Upper lobe of left lung (tissue), 6 donors: ENCODE measurements at regions not wholly inside any gene's neighbourhood (a gene's known extent, or its start where the extent isn't known, plus 50 kb on each side); places are given as distances from the start of the nearest gene placed in this dataset.

Experiments
- ATAC-seq, 2 donors: fragments of 200-7000 bp; cut with Tn5 transposase; one replicate each; pipeline ENCODE4 v1.9.1; 2022; ENCODE audit warnings: mild to moderate bottlenecking in 2 of 2, moderate library complexity in 2 of 2; ENCODE audit not compliant: low FRiP score in 2 of 2
- DNase-seq, 2 donors: peaks; one replicate each; pipeline ENCODE4 v3.0.0-alpha.2; 2019 to 2020
- H3K27ac ChIP-seq, 4 donors: fragments of 200-600 bp; sonication (generic); one replicate each; pipeline ENCODE4 v1.5.1; 2016 to 2019
- H3K27me3 ChIP-seq, 4 donors: fragments of 200-600 bp; sonication (generic); one replicate each; pipeline ENCODE4 v1.5.1; 2017 to 2019
- H3K36me3 ChIP-seq, 4 donors: fragments of 200-600 bp; sonication (generic); one replicate each; pipeline ENCODE4 v1.5.1; 2016 to 2019
- H3K4me1 ChIP-seq, 4 donors: fragments of 200-600 bp; sonication (generic); one replicate each; pipeline ENCODE4 v1.5.1; 2018 to 2019
- H3K4me3 ChIP-seq, 4 donors: fragments of 200-600 bp; sonication (generic); one replicate each; pipeline ENCODE4 v1.5.1; 2017 to 2019; ENCODE audit warnings: mild to moderate bottlenecking in 2 of 4, moderate library complexity in 1 of 4
- H3K9me3 ChIP-seq, 4 donors: fragments of 200-600 bp; sonication (generic); one replicate each; pipeline ENCODE4 v1.5.1; 2018 to 2019
- EP300 ChIP-seq, 4 donors: sonication (generic); formaldehyde crosslinking; IDR thresholded peaks; one replicate each; pipeline ENCODE4 v1.5.1; 2017; ENCODE audit warnings: antibody characterized with exemption in 4 of 4, control low read depth in 2 of 4
- POLR2A ChIP-seq, 4 donors: fragments of 450-650 bp; IDR thresholded peaks; one replicate each; pipeline ENCODE4 v1.5.1; 2016 to 2017; ENCODE audit warnings: antibody characterized with exemption in 4 of 4, mild to moderate bottlenecking in 2 of 4
- POLR2AphosphoS5 ChIP-seq, 2 donors: sonication (generic); formaldehyde crosslinking; IDR thresholded peaks; one replicate each; pipeline ENCODE4 v1.5.1; 2017; ENCODE audit warnings: antibody characterized with exemption in 2 of 2
- WGBS, 2 donors: methylation state at CpG; one replicate each; pipeline ENCODE4 v1.1.5; 2017 to 2018; 5-methylcytosine and 5-hydroxymethylcytosine counted together
- TF ChIP-seq, protein P1 (sequence below), 6 experiments: fragments of 450-650 bp in 4 of 6; fragments of 200-600 bp in 2 of 6; sonication (generic) in 2 of 6; IDR thresholded peaks; one replicate each; pipeline ENCODE4 v1.5.1; 2016 to 2019; ENCODE audit warnings: antibody characterized with exemption in 6 of 6
- donor health status: DM: no; HTN: no; CAD: no; lungs with moderate emphysema.
- donor health status: DM: no; HTN: yes; CAD: no; lungs with severe emphysema.

- Histone ChIP-seq H3K9me3 (peaks cover 0 to 6% (median 0%) of the 10 kb centered on the region in 4 donors), H3K4me3 (no peak overlapping the region), H3K27me3 (no peaks in the 10 kb centered on the region), H3K27ac (no peak overlapping the region), H3K4me1 (no peaks in the 10 kb centered on the region), H3K36me3 (no peaks in the 10 kb centered on the region)
- DNase-seq (no peak), ATAC-seq (no peak)
- TF ChIP-seq, protein P1, sequence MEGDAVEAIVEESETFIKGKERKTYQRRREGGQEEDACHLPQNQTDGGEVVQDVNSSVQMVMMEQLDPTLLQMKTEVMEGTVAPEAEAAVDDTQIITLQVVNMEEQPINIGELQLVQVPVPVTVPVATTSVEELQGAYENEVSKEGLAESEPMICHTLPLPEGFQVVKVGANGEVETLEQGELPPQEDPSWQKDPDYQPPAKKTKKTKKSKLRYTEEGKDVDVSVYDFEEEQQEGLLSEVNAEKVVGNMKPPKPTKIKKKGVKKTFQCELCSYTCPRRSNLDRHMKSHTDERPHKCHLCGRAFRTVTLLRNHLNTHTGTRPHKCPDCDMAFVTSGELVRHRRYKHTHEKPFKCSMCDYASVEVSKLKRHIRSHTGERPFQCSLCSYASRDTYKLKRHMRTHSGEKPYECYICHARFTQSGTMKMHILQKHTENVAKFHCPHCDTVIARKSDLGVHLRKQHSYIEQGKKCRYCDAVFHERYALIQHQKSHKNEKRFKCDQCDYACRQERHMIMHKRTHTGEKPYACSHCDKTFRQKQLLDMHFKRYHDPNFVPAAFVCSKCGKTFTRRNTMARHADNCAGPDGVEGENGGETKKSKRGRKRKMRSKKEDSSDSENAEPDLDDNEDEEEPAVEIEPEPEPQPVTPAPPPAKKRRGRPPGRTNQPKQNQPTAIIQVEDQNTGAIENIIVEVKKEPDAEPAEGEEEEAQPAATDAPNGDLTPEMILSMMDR (IDR thresholded peaks at IDR 0.05), result no peak
- TF ChIP-seq POLR2AphosphoS5 (IDR thresholded peaks at IDR 0.05) (no peak), EP300 (IDR thresholded peaks at IDR 0.05) (no peak), POLR2A (IDR thresholded peaks at IDR 0.05) (no peak)
- WGBS, 2 donors, result 91% methylated on average over 10 of the region's 10 CpGs
These were observed 245.8 kb downstream of the PLA2G4A start for GRCh38 chr1:187074445-187075048.

- H3K4me1 ChIP-seq, result no peaks in the 10 kb centered on the region
- no peaks in the 10 kb centered on the region for H3K27me3 ChIP-seq
- no peaks in the 10 kb centered on the region for H3K36me3 ChIP-seq
- no peak overlapping the region for H3K27ac ChIP-seq
- no peak overlapping the region for H3K4me3 ChIP-seq
- H3K9me3 ChIP-seq, result peaks cover 0 to 6% (median 0%) of the 10 kb centered on the region in 4 donors
- DNase-seq (no peak), ATAC-seq (no peak)
- TF ChIP-seq, protein P1 (IDR thresholded peaks at IDR 0.05), result no peak
- TF ChIP-seq POLR2AphosphoS5 (IDR thresholded peaks at IDR 0.05) (no peak), POLR2A (IDR thresholded peaks at IDR 0.05) (no peak), EP300 (IDR thresholded peaks at IDR 0.05) (no peak)
- WGBS, 2 donors, result 81 to 86% methylated on average over 2 of the region's 2 CpGs
These were observed 248.2 kb downstream of the PLA2G4A start for GRCh38 chr1:187076922-187077321.

GRCh38 chr1:187078321-187078720, 249.6 kb downstream of the PLA2G4A start:
- DNase-seq, result no peak
- Histone ChIP-seq H3K36me3 (no peaks in the 10 kb centered on the region), H3K4me1 (no peaks in the 10 kb centered on the region), H3K27me3 (no peaks in the 10 kb centered on the region), H3K4me3 (no peak overlapping the region), H3K9me3 (peaks cover 0 to 6% (median 0%) of the 10 kb centered on the region in 4 donors), H3K27ac (no peak overlapping the region)
- ATAC-seq, result no peak
- 91% methylated on average over 3 of the region's 3 CpGs for WGBS, 2 donors
- TF ChIP-seq, protein P1 (IDR thresholded peaks at IDR 0.05), result no peak

DNA sequence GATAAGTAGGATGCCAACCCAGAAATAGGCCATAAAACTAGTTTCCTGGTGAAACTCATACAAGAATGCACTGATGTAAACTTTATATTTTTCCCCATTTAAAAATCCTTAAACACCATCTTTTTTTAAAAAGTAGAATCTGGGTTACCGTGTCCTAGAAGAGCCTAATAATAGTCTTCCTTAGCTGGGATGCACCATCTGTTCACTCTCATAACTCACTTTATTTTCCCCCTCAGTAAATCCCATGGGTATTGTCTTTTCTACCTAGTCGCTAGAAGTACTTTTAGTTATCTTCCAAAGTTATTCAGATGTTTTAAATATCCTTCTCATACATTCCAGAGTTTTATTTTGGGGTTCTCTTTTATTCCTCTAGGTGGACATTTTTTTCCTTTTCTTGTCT, 250.2 kb downstream of the PLA2G4A start:
- ATAC-seq, result no peak
- Histone ChIP-seq H3K4me1 (no peaks in the 10 kb centered on the region), H3K4me3 (no peak overlapping the region), H3K27me3 (no peaks in the 10 kb centered on the region), H3K9me3 (peaks cover 0 to 3% (median 0%) of the 10 kb centered on the region in 4 donors), H3K36me3 (no peaks in the 10 kb centered on the region), H3K27ac (no peak overlapping the region)
- no peak for TF ChIP-seq EP300 (IDR thresholded peaks at IDR 0.05)
- no peak for TF ChIP-seq POLR2AphosphoS5 (IDR thresholded peaks at IDR 0.05)
- TF ChIP-seq, protein P1 (IDR thresholded peaks at IDR 0.05), result no peak
- TF ChIP-seq POLR2A (IDR thresholded peaks at IDR 0.05), result no peak
- WGBS, 2 donors, result 59 to 64% methylated on average over 2 of the region's 2 CpGs
- no peak for DNase-seq

- 51 to 53% methylated on average over 6 of the region's 6 CpGs for WGBS, 2 donors
- DNase-seq (no peak), ATAC-seq (no peak)
- no peaks in the 10 kb centered on the region for H3K4me1 ChIP-seq
- TF ChIP-seq POLR2A (IDR thresholded peaks at IDR 0.05) (no peak), POLR2AphosphoS5 (IDR thresholded peaks at IDR 0.05) (no peak)
- no peaks in the 10 kb centered on the region for H3K27me3 ChIP-seq
- H3K4me3 ChIP-seq, result no peak overlapping the region
- no peaks in the 10 kb centered on the region for H3K9me3 ChIP-seq
- no peak overlapping the region for H3K27ac ChIP-seq
- H3K36me3 ChIP-seq, result no peaks in the 10 kb centered on the region
These were observed 250.6 kb downstream of the PLA2G4A start for GRCh38 chr1:187079330-187079729.
